B cell (primary cell): ENCODE measurements at regions not wholly inside any gene's neighbourhood (a gene's known extent, or its start where the extent isn't known, plus 50 kb on each side); places are given as distances from the start of the nearest gene placed in this dataset.

Experiments
- ATAC-seq: fragments of 200-7000 bp; cut with Tn5 transposase; one replicate; pipeline ENCODE4 v1.10.0; 2021; ENCODE audit warnings: low read depth, mild to moderate bottlenecking, moderate number of reproducible peaks, moderate library complexity
- CTCF ChIA-PET: fragments of 350-600 bp; sonication (Branson Sonifier 250); formaldehyde crosslinking; loops from one replicate; lab custom pipeline; 2021; ENCODE audit warnings: antibody characterized with exemption, inconsistent platforms; lab: Charles Lee
- POLR2A ChIA-PET: fragments of 350-600 bp; sonication (Branson Sonifier 250); formaldehyde crosslinking; loops from one replicate; lab custom pipeline; 2021; ENCODE audit warnings: antibody characterized with exemption; lab: Charles Lee
- DNase-seq: peaks from one replicate; pipeline ENCODE4 v3.0.0; 2013
- H2AFZ ChIP-seq: 2 replicates; pipeline ENCODE4 v1.6.1; 2012; ENCODE audit warnings: mild to moderate bottlenecking, low read depth, low read length; ENCODE audit not compliant: insufficient read depth, poor library complexity, severe bottlenecking
- H3K27ac ChIP-seq, 2 donors: 1 replicate in 1 of 2; 2 replicates in 1 of 2; pipeline ENCODE4 v1.5.1; 2012 to 2013; ENCODE audit warnings: low read length in 2 of 2, mild to moderate bottlenecking in 2 of 2, moderate library complexity in 1 of 2
- H3K27me3 ChIP-seq, 4 experiments: fragments of 200-600 bp in 1 of 4; sonication (generic) in 1 of 4; replicated peaks in 1 of 4; 1 replicate in 2 of 4; 2 replicates in 2 of 4; pipeline versions ENCODE4 v1.6.1 to v1.7.0; 2013 to 2016; ENCODE audit warnings: low read length in 3 of 4, mild to moderate bottlenecking in 2 of 4, mixed read lengths in 1 of 4, moderate library complexity in 1 of 4; ENCODE audit not compliant: insufficient read depth in 4 of 4, control insufficient read depth in 3 of 4; ENCODE audit errors: control extremely low read depth in 1 of 4
- H3K36me3 ChIP-seq, 2 experiments: replicated peaks in 1 of 2; 1 replicate in 1 of 2; 2 replicates in 1 of 2; pipeline versions ENCODE4 v1.6.1 to v1.7.1; 2013; ENCODE audit warnings: low read length in 1 of 2; ENCODE audit not compliant: insufficient read depth in 2 of 2, control insufficient read depth in 1 of 2; ENCODE audit errors: control extremely low read depth in 1 of 2, extremely low read depth in 1 of 2
- H3K4me1 ChIP-seq, 2 donors: fragments of 200-600 bp in 1 of 2; sonication (generic) in 1 of 2; 1 replicate in 1 of 2; 2 replicates in 1 of 2; pipeline versions ENCODE4 v1.5.1 to v1.6.1; 2013 to 2017; ENCODE audit warnings: low read length in 2 of 2; ENCODE audit not compliant: control insufficient read depth in 2 of 2, insufficient read depth in 2 of 2
- H3K4me2 ChIP-seq: replicated peaks from 2 replicates; pipeline ENCODE3; 2012; ENCODE audit warnings: mild to moderate bottlenecking, low read depth, low read length; ENCODE audit not compliant: poor library complexity, severe bottlenecking
- H3K4me3 ChIP-seq, 5 experiments: fragments of 200-600 bp in 1 of 5; sonication (generic) in 1 of 5; 1 replicate in 3 of 5; 2 replicates in 2 of 5; pipeline versions ENCODE4 v1.5.1 to v1.7.0; 2011 to 2016; ENCODE audit warnings: low read length in 4 of 5, mild to moderate bottlenecking in 4 of 5, low read depth in 2 of 5, control low read depth in 1 of 5, moderate library complexity in 1 of 5; ENCODE audit not compliant: insufficient read depth in 1 of 5; ENCODE audit errors: control extremely low read depth in 1 of 5, extremely low read depth in 1 of 5
- H3K79me2 ChIP-seq: fragments of 200-600 bp; sonication (generic); one replicate; pipeline ENCODE4 v1.6.0; 2016; ENCODE audit warnings: low read length; ENCODE audit not compliant: control insufficient read depth, insufficient read depth
- H3K9ac ChIP-seq: fragments of 200-600 bp; sonication (generic); 2 replicates; pipeline ENCODE4 v1.6.1; 2017; ENCODE audit warnings: mild to moderate bottlenecking, low read length, moderate library complexity
- H3K9me3 ChIP-seq, 3 donors: one replicate each; pipeline versions ENCODE4 v1.6.1 to v1.7.1; 2013; ENCODE audit warnings: low read length in 2 of 3; ENCODE audit not compliant: control insufficient read depth in 2 of 3, insufficient read depth in 1 of 3; ENCODE audit errors: control extremely low read depth in 1 of 3
- H4K20me1 ChIP-seq: 2 replicates; pipeline ENCODE4 v1.6.0; 2012; ENCODE audit warnings: mild to moderate bottlenecking, low read length; ENCODE audit not compliant: insufficient read depth, control insufficient read depth, poor library complexity, severe bottlenecking
- H3K27ac Mint-ChIP-seq: one replicate; pipeline ENCODE4 v1.8.0; 2021; ENCODE audit warnings: mixed read lengths
- H3K27me3 Mint-ChIP-seq: one replicate; pipeline ENCODE4 v1.8.0; 2021; ENCODE audit warnings: mixed read lengths
- H3K4me1 Mint-ChIP-seq: one replicate; pipeline ENCODE4 v1.8.0; 2021; ENCODE audit warnings: mixed read lengths
- H3K4me3 Mint-ChIP-seq: one replicate; pipeline ENCODE4 v1.8.0; 2021; ENCODE audit warnings: mixed read lengths
- H3K9me3 Mint-ChIP-seq: one replicate; pipeline ENCODE4 v1.8.0; 2022; ENCODE audit warnings: mixed read lengths; ENCODE audit not compliant: insufficient read depth
- CTCF ChIP-seq: fragments of 200-600 bp; IDR thresholded peaks from one replicate; pipeline ENCODE4 v1.8.0; 2022; ENCODE audit warnings: antibody characterized with exemption, mild to moderate bottlenecking
- EZH2 ChIP-seq: IDR thresholded peaks from 2 replicates; pipeline ENCODE4 v1.6.1; 2012; ENCODE audit warnings: borderline replicate concordance, low read depth, mild to moderate bottlenecking, moderate library complexity, low read length; ENCODE audit not compliant: insufficient read depth, poor library complexity, severe bottlenecking
- WGBS: methylation state at CpG from one replicate; pipeline ENCODE4 v1.1.5; 2013; ENCODE audit warnings: missing lambda C conversion rate; ENCODE audit not compliant: insufficient coverage; 5-methylcytosine and 5-hydroxymethylcytosine counted together
- intact Hi-C: fragments of 100-400 bp; cut with micrococcal nuclease; formaldehyde crosslinking; loops from one replicate; pipeline ENCODE4 v1.10.0; 2022

GRCh38 chr4:184537269-184538022 is 63.1 kb upstream of the IRF2 start:
- H3K4me3 ChIP-seq, result peak overlapping the region; percentile 74 to 98 (median 81)
- no peaks in the 10 kb centered on the region for H3K27me3 ChIP-seq
- H3K9ac ChIP-seq, result peak overlapping the region; percentile 95
- H3K27me3 Mint-ChIP-seq, result no peaks in the 10 kb centered on the region
- peaks cover 0 to 8% (median 0%) of the 10 kb centered on the region in 3 donors for H3K9me3 ChIP-seq
- POLR2A ChIA-PET, result interaction anchor here (0.6 to 1.8 kb wide), 11 partner anchors 31 to 890 kb away, joined by 3 to 14 read pairs (median 7); partner anchors contain the start of genes CASP3, IRF2 and PRIMPOL
- under 1% methylated on average over 23 of the region's 29 CpGs for WGBS
- peak; percentile 75 for ATAC-seq
- peak overlapping the region; percentile 100 for H3K27ac Mint-ChIP-seq
- CTCF ChIA-PET, result interaction anchor here (0.8 to 3.9 kb wide), 13 partner anchors 11 to 276 kb away, joined by 3 to 24 read pairs (median 4); partner anchors contain the start of genes CASP3 and IRF2
- H3K9me3 Mint-ChIP-seq, result no peaks in the 10 kb centered on the region
- H3K4me3 Mint-ChIP-seq, result peak overlapping the region; percentile 96
- intact Hi-C loops, result loop anchor here (1.0 to 5.0 kb wide), 13 partner anchors 31 to 1655 kb away; partner anchors contain the start of genes CASP3, CENPU, CYP4V2 and ING2
- peaks cover 36% of the 10 kb centered on the region for H3K79me2 ChIP-seq
- no peak for TF ChIP-seq CTCF
- no peak for TF ChIP-seq EZH2
- H4K20me1 ChIP-seq, result no peaks in the 10 kb centered on the region
- H3K4me1 Mint-ChIP-seq, result peaks cover 46% of the 10 kb centered on the region
- peak overlapping the region; percentile 68 for H2AFZ ChIP-seq
- peaks cover 39 to 44% of the 10 kb centered on the region in 2 donors for H3K4me1 ChIP-seq
- no peaks in the 10 kb centered on the region for H3K36me3 ChIP-seq
- DNase-seq, result peak; percentile 96
- H3K4me2 ChIP-seq, result peak overlapping the region; percentile 82
- H3K27ac ChIP-seq, result peak overlapping the region; percentile 98
